H9 (cell line): ENCODE measurements at regions not wholly inside any gene's neighbourhood (a gene's known extent, or its start where the extent isn't known, plus 50 kb on each side); places are given as distances from the start of the nearest gene placed in this dataset.
"Not testable (repeated sequence)": the region's sequence is repeated elsewhere in the genome, so short reads cannot be mapped to it uniquely, and the experiment has no call there.

ENCODE experiments used
- DNase-seq: peaks from one replicate; pipeline ENCODE4 v3.0.0-alpha.2; 2017
- H2AFZ ChIP-seq: one replicate; pipeline ENCODE4 v1.6.1; 2013; ENCODE audit warnings: mild to moderate bottlenecking, low read length, control low read depth, moderate library complexity
- H2AK5ac ChIP-seq: 2 replicates; pipeline ENCODE4 v1.6.1; 2013; ENCODE audit warnings: low read length, control low read depth, mixed read lengths; ENCODE audit not compliant: insufficient read length
- H2BK120ac ChIP-seq: one replicate; pipeline ENCODE4 v1.6.1; 2013; ENCODE audit warnings: low read depth, mild to moderate bottlenecking, low read length, control low read depth, inconsistent platforms; ENCODE audit not compliant: poor library complexity, severe bottlenecking
- H2BK12ac ChIP-seq: 2 replicates; pipeline ENCODE4 v1.6.1; 2013; ENCODE audit warnings: low read length, control low read depth, mixed read lengths, low read depth; ENCODE audit not compliant: insufficient read length
- H2BK15ac ChIP-seq: 2 replicates; pipeline ENCODE4 v1.6.1; 2013; ENCODE audit warnings: low read depth, low read length, control low read depth
- H2BK20ac ChIP-seq: one replicate; pipeline ENCODE4 v1.6.1; 2013; ENCODE audit warnings: low read depth, mild to moderate bottlenecking, low read length, control low read depth, inconsistent platforms; ENCODE audit not compliant: poor library complexity, severe bottlenecking
- H2BK5ac ChIP-seq: 2 replicates; pipeline ENCODE4 v1.6.1; 2013; ENCODE audit warnings: low read length, control low read depth, mixed read lengths; ENCODE audit not compliant: insufficient read length
- H3K14ac ChIP-seq: 2 replicates; pipeline ENCODE4 v1.6.1; 2013; ENCODE audit warnings: low read length, control low read depth; ENCODE audit not compliant: insufficient read depth
- H3K18ac ChIP-seq: 2 replicates; pipeline ENCODE4 v1.6.1; 2013; ENCODE audit warnings: low read depth, mild to moderate bottlenecking, mixed read lengths, low read length, control low read depth; ENCODE audit not compliant: insufficient read length
- H3K23ac ChIP-seq: 2 replicates; pipeline ENCODE4 v1.6.1; 2013; ENCODE audit warnings: low read length, control low read depth, mixed read lengths, low read depth; ENCODE audit not compliant: insufficient read length
- H3K23me2 ChIP-seq: 2 replicates; pipeline ENCODE4 v1.6.1; 2013; ENCODE audit warnings: low read depth, mild to moderate bottlenecking, mixed read lengths, low read length, control low read depth; ENCODE audit not compliant: insufficient read length, poor library complexity, severe bottlenecking
- H3K27ac ChIP-seq: 2 replicates; pipeline ENCODE4 v1.5.1; 2013; ENCODE audit warnings: low read length, control low read depth, mixed read lengths, low read depth; ENCODE audit not compliant: insufficient read length
- H3K27me3 ChIP-seq: 2 replicates; pipeline ENCODE4 v1.6.1; 2013; ENCODE audit warnings: low read length, control low read depth, inconsistent platforms; ENCODE audit not compliant: insufficient read depth
- H3K4ac ChIP-seq: 2 replicates; pipeline ENCODE4 v1.6.1; 2013; ENCODE audit warnings: low read depth, mild to moderate bottlenecking, control low read depth, inconsistent platforms, low read length, moderate library complexity
- H3K4me1 ChIP-seq: 2 replicates; pipeline ENCODE4 v1.6.1; 2013; ENCODE audit warnings: low read length, control low read depth, inconsistent platforms; ENCODE audit not compliant: insufficient read depth
- H3K4me2 ChIP-seq: 2 replicates; pipeline ENCODE4 v1.6.1; 2013; ENCODE audit warnings: low read length, control low read depth, mixed read lengths; ENCODE audit not compliant: insufficient read length, insufficient read depth
- H3K56ac ChIP-seq: 2 replicates; pipeline ENCODE4 v1.6.1; 2013; ENCODE audit warnings: low read depth, mild to moderate bottlenecking, mixed read lengths, low read length, control low read depth; ENCODE audit not compliant: insufficient read length
- H3K79me1 ChIP-seq: 2 replicates; pipeline ENCODE4 v1.6.1; 2013; ENCODE audit warnings: low read depth, mild to moderate bottlenecking, moderate library complexity, low read length, control low read depth, inconsistent platforms; ENCODE audit not compliant: insufficient read depth, poor library complexity, severe bottlenecking
- H3K79me2 ChIP-seq: 2 replicates; pipeline ENCODE4 v1.6.1; 2013; ENCODE audit warnings: low read length, control low read depth, inconsistent platforms; ENCODE audit not compliant: insufficient read depth
- H3K9ac ChIP-seq: 2 replicates; pipeline ENCODE4 v1.6.1; 2013; ENCODE audit warnings: low read length, control low read depth, mixed read lengths; ENCODE audit not compliant: insufficient read length; ENCODE audit errors: extremely low read depth
- H3K9me3 ChIP-seq: one replicate; pipeline ENCODE4 v1.6.1; 2013; ENCODE audit warnings: low read depth, low read length, inconsistent platforms; ENCODE audit not compliant: control insufficient read depth
- H3T11ph ChIP-seq: one replicate; pipeline ENCODE4 v1.6.1; 2013; ENCODE audit warnings: mild to moderate bottlenecking, low read length, control low read depth, inconsistent platforms
- H4K20me1 ChIP-seq: one replicate; pipeline ENCODE4 v1.6.1; 2013; ENCODE audit not compliant: control insufficient read depth, insufficient read length, insufficient read depth
- H4K5ac ChIP-seq: 2 replicates; pipeline ENCODE4 v1.6.1; 2013; ENCODE audit warnings: low read depth, mild to moderate bottlenecking, mixed read lengths, low read length, control low read depth; ENCODE audit not compliant: insufficient read length
- H4K8ac ChIP-seq: replicated peaks from 2 replicates; pipeline ENCODE4 v1.6.1; 2013; ENCODE audit warnings: low read length, control low read depth, mixed read lengths, low read depth; ENCODE audit not compliant: insufficient read length
- H4K91ac ChIP-seq: 2 replicates; pipeline ENCODE4 v1.6.1; 2013; ENCODE audit warnings: low read depth, mild to moderate bottlenecking, moderate library complexity, mixed read lengths, low read length, control low read depth; ENCODE audit not compliant: insufficient read length
- H3K27ac Mint-ChIP-seq, 3 experiments: 2 replicates in 2 of 3; 3 replicates in 1 of 3; pipeline ENCODE4 v1.8.0; 2020 to 2021; ENCODE audit warnings: mixed read lengths in 3 of 3, mild to moderate bottlenecking in 1 of 3, moderate library complexity in 1 of 3
- H3K27me3 Mint-ChIP-seq: 2 replicates; pipeline ENCODE4 v1.8.0; 2021; ENCODE audit warnings: low read depth, mild to moderate bottlenecking, moderate library complexity, mixed read lengths
- H3K36me3 Mint-ChIP-seq, 3 experiments: 2 replicates in 2 of 3; 3 replicates in 1 of 3; pipeline ENCODE4 v1.8.0; 2020 to 2021; ENCODE audit warnings: low read depth in 3 of 3, mixed read lengths in 3 of 3; ENCODE audit not compliant: insufficient read depth in 1 of 3
- H3K4me1 Mint-ChIP-seq, 2 experiments: 2 replicates each; pipeline ENCODE4 v1.8.0; 2020; ENCODE audit warnings: mixed read lengths in 2 of 2
- H3K4me3 Mint-ChIP-seq, 2 experiments: 2 replicates in 1 of 2; 3 replicates in 1 of 2; pipeline ENCODE4 v1.8.0; 2020 to 2021; ENCODE audit warnings: mild to moderate bottlenecking in 2 of 2, mixed read lengths in 2 of 2, moderate library complexity in 1 of 2
- H3K9me3 Mint-ChIP-seq, 2 experiments: 2 replicates in 1 of 2; 3 replicates in 1 of 2; pipeline ENCODE4 v1.8.0; 2020; ENCODE audit warnings: mild to moderate bottlenecking in 2 of 2, mixed read lengths in 2 of 2, moderate library complexity in 1 of 2
- WGBS: extraction: QIAGEN DNeasy Blood & Tissue Kit; methylation state at CpG from one replicate; pipeline ENCODE4 v1.1.7; 2013; ENCODE audit warnings: missing lambda C conversion rate, low lambda C conversion rate, mixed read lengths; ENCODE audit not compliant: insufficient read length; ENCODE audit errors: extremely low coverage; 5-methylcytosine and 5-hydroxymethylcytosine counted together
- TF ChIP-seq, protein P1 (sequence below): fragments of 200-600 bp; sonication (generic); conservative IDR thresholded peaks from 3 replicates; pipeline ENCODE4 v1.8.0; 2021; ENCODE audit warnings: antibody characterized with exemption, mild to moderate bottlenecking

DNA sequence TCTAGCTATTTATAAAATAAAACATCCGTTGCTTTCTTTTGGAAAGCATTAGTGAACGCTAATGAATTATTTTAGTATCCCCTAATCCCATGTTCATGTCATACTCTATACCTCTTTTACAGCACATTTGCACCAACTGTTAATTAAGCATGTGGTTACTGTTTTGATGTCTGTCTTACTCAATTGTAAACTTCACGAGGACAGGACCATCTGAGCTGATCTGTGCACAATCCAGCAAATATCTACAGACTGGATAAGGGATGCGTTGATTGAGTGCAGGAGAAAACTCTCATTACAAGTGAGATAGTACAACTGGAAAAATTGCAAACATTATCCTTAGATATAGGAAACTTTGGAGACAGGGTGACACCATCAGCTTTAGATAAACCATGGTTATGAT is 201.1 kb downstream of the PCDH20 start:
- Histone ChIP-seq H3K4me1 (no peaks in the 10 kb centered on the region), H3K27me3 (no peaks in the 10 kb centered on the region), H4K8ac (no peak overlapping the region), H3K18ac (no peak overlapping the region), H3K9ac (no peak overlapping the region), H2BK5ac (no peak overlapping the region), H3K79me2 (no peaks in the 10 kb centered on the region), H3K23ac (no peak overlapping the region), H3K4ac (no peak overlapping the region), H2AFZ (no peak overlapping the region), H2AK5ac (no peak overlapping the region), H3K9me3 (no peaks in the 10 kb centered on the region), H3K4me2 (no peak overlapping the region), H3T11ph (no peak overlapping the region), H3K14ac (no peak overlapping the region), H2BK12ac (no peak overlapping the region), H4K91ac (no peak overlapping the region), H3K79me1 (no peaks in the 10 kb centered on the region), H3K27ac (no peak overlapping the region), H4K20me1 (no peaks in the 10 kb centered on the region), H3K23me2 (no peaks in the 10 kb centered on the region), H2BK20ac (no peak overlapping the region), H2BK15ac (no peak overlapping the region), H2BK120ac (no peak overlapping the region), H3K56ac (no peak overlapping the region), H4K5ac (no peak overlapping the region)
- DNase-seq = no peak
- TF ChIP-seq, protein P1, sequence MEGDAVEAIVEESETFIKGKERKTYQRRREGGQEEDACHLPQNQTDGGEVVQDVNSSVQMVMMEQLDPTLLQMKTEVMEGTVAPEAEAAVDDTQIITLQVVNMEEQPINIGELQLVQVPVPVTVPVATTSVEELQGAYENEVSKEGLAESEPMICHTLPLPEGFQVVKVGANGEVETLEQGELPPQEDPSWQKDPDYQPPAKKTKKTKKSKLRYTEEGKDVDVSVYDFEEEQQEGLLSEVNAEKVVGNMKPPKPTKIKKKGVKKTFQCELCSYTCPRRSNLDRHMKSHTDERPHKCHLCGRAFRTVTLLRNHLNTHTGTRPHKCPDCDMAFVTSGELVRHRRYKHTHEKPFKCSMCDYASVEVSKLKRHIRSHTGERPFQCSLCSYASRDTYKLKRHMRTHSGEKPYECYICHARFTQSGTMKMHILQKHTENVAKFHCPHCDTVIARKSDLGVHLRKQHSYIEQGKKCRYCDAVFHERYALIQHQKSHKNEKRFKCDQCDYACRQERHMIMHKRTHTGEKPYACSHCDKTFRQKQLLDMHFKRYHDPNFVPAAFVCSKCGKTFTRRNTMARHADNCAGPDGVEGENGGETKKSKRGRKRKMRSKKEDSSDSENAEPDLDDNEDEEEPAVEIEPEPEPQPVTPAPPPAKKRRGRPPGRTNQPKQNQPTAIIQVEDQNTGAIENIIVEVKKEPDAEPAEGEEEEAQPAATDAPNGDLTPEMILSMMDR = no peak
- Mint-ChIP-seq H3K4me3 (no peak overlapping the region), H3K4me1 (peaks cover 4% of the 10 kb centered on the region in 2 experiments; a peak in 2 of 4 replicates), H3K9me3 (no peaks in the 10 kb centered on the region), H3K36me3 (no peaks in the 10 kb centered on the region), H3K27ac (no peak overlapping the region), H3K27me3 (peaks cover 2% of the 10 kb centered on the region; the same call in 1 of the 2 replicates)
- no CpG with 5 or more reads among the region's 4 CpGs for WGBS

DNA sequence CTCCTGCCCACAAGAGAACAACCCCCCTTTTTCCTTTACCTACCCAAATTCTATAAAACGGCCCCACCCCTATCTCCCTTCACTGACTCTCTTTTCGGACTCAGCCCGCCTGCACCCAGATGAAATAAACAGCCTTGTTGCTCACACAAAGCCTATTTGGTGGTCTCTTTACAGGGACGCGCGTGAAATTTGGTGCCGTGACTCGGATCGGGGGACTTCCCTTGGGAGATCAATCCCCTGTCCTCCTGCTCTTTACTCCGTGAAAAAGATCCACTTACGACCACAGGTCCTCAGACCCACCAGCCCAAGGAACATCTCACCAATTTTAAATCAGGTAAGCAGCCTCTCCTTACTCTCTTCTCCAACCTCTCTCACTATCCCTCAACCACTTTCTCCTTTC is 209.8 kb downstream of the PCDH20 start:
- H3K79me2 ChIP-seq, H2AFZ ChIP-seq, H3K23ac ChIP-seq, H3K27me3 ChIP-seq, H3K23me2 ChIP-seq, H2BK120ac ChIP-seq, H3K4me2 ChIP-seq, DNase-seq, H3K79me1 ChIP-seq, H3K27ac ChIP-seq, H3K9me3 ChIP-seq, H2BK12ac ChIP-seq, H4K20me1 ChIP-seq, H3K18ac ChIP-seq, H4K91ac ChIP-seq, H3K4me1 ChIP-seq, H3K4me3 Mint-ChIP-seq, H2BK15ac ChIP-seq, H2AK5ac ChIP-seq, H2BK5ac ChIP-seq, H3T11ph ChIP-seq, H3K36me3 Mint-ChIP-seq, H4K8ac ChIP-seq, H2BK20ac ChIP-seq, H3K27ac Mint-ChIP-seq, H4K5ac ChIP-seq, H3K9ac ChIP-seq, H3K56ac ChIP-seq, H3K14ac ChIP-seq, H3K9me3 Mint-ChIP-seq, H3K4ac ChIP-seq: not testable (repeated sequence)
- no CpG with 5 or more reads among the region's 11 CpGs for WGBS
- peaks cover 36% of the 10 kb centered on the region for H3K27me3 Mint-ChIP-seq
- peaks cover 29 to 36% of the 10 kb centered on the region in 2 experiments for H3K4me1 Mint-ChIP-seq
